Thyroid gland (tissue), 4 donors: ENCODE measurements at regions not wholly inside any gene's neighbourhood (a gene's known extent, or its start where the extent isn't known, plus 50 kb on each side); places are given as distances from the start of the nearest gene placed in this dataset.

Experiments used
- DNase-seq, 2 donors: peaks; one replicate each; pipeline ENCODE4 v3.0.0-alpha.2; 2019
- H3K27ac ChIP-seq, 3 donors: fragments of 200-600 bp; sonication (generic); 1 replicate in 2 of 3; 2 replicates in 1 of 3; pipeline ENCODE4 v1.5.1; 2016 to 2019; ENCODE audit warnings: mild to moderate bottlenecking in 1 of 3, moderate library complexity in 1 of 3
- H3K27me3 ChIP-seq: fragments of 200-600 bp; sonication (generic); one replicate; pipeline ENCODE4 v1.5.1; 2019
- H3K36me3 ChIP-seq, 2 donors: fragments of 200-600 bp; sonication (generic); one replicate each; pipeline ENCODE4 v1.5.1; 2016 to 2019
- H3K4me1 ChIP-seq, 2 donors: fragments of 200-600 bp; sonication (generic); one replicate each; pipeline ENCODE4 v1.5.1; 2017 to 2019
- H3K4me3 ChIP-seq, 3 donors: fragments of 200-600 bp; sonication (generic); replicated peaks in 1 of 3; 1 replicate in 2 of 3; 2 replicates in 1 of 3; pipeline ENCODE4 v1.5.1; 2016; ENCODE audit warnings: mild to moderate bottlenecking in 1 of 3
- H3K9me3 ChIP-seq: fragments of 200-600 bp; sonication (generic); one replicate; pipeline ENCODE4 v1.5.1; 2017
- POLR2A ChIP-seq, 2 donors: fragments of 450-650 bp; IDR thresholded peaks; one replicate each; pipeline ENCODE4 v1.6.1; 2017; ENCODE audit warnings: antibody characterized with exemption in 2 of 2, mild to moderate bottlenecking in 2 of 2, moderate library complexity in 1 of 2
- WGBS, 2 donors: methylation state at CpG; one replicate each; pipeline ENCODE4 v1.1.5; 2017; 5-methylcytosine and 5-hydroxymethylcytosine counted together
- intact Hi-C: fragments of 100-400 bp; cut with DNase I; formaldehyde crosslinking; loops from one replicate; pipeline ENCODE4 v1.15.1; 2023
- TF ChIP-seq, protein P1 (sequence below), 6 experiments: fragments of 200-600 bp in 3 of 6; fragments of 450-650 bp in 3 of 6; sonication (generic) in 3 of 6; IDR thresholded peaks; one replicate each; pipeline ENCODE4 v1.5.1; 2016 to 2019; ENCODE audit warnings: antibody characterized with exemption in 6 of 6, mild to moderate bottlenecking in 2 of 6, inconsistent platforms in 1 of 6, moderate library complexity in 1 of 6

DNA sequence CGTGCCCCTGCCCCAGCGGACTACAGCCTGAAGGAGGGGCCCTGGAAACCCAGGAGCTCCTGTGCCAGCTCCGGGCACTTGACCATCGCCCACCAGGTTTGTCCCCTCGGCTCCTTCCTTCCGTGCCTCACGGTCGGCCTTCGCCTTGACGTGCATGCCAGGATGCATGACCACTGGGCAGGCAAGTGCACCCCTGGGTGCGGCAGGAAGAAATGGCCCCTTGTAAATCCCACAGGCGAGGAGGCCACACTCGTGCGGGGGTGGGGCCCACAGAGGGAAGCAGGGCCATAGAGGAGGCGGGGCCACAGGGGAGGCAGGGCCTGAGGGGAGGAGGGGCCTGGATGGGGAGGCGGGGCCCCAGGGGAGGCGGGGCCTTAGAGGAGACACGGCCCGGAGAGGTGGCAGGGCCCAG, 81.7 kb downstream of the YTHDF1 start:
- Histone ChIP-seq H3K4me3 (no peak overlapping the region), H3K27me3 (no peaks in the 10 kb centered on the region), H3K27ac (no peak overlapping the region), H3K36me3 (no peaks in the 10 kb centered on the region), H3K4me1 (no peaks in the 10 kb centered on the region), H3K9me3 (no peaks in the 10 kb centered on the region)
- no peak for DNase-seq
- intact Hi-C loops, result no loop called here
- no peak for TF ChIP-seq POLR2A (IDR thresholded peaks at IDR 0.05)
- TF ChIP-seq, protein P1, sequence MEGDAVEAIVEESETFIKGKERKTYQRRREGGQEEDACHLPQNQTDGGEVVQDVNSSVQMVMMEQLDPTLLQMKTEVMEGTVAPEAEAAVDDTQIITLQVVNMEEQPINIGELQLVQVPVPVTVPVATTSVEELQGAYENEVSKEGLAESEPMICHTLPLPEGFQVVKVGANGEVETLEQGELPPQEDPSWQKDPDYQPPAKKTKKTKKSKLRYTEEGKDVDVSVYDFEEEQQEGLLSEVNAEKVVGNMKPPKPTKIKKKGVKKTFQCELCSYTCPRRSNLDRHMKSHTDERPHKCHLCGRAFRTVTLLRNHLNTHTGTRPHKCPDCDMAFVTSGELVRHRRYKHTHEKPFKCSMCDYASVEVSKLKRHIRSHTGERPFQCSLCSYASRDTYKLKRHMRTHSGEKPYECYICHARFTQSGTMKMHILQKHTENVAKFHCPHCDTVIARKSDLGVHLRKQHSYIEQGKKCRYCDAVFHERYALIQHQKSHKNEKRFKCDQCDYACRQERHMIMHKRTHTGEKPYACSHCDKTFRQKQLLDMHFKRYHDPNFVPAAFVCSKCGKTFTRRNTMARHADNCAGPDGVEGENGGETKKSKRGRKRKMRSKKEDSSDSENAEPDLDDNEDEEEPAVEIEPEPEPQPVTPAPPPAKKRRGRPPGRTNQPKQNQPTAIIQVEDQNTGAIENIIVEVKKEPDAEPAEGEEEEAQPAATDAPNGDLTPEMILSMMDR (IDR thresholded peaks at IDR 0.05), result no peak
- 82 to 86% methylated on average over 16 of the region's 19 CpGs for WGBS, 2 donors

DNA sequence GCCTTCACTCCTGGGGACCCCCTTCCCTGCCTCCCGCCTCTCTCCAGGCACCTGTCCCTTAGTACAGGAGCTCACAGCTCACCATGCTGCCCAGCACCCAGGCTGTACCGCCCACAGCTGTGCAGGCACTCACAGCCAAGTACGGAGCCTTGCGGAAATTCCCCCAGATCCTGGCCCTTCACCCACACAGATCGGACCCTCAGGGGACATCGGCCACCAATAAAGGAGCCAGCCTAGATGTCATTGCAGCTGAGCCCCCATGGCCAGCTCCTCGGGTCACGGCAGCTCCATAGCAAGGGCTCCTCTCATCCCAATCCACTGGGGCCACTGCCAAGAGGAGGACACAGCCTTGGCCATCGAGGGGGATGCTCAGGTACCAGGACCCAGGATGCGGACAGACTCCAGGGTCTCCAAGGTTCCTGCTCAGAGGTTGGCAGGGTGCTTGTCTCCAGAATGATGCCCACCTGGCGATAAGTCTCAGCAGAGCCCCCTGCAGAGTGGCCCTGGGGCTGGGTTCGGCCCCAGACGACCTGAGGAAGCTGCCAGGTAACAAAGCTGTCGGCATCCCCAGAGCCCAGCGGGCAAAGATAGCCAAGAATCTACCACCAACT, 82.3 kb downstream of the YTHDF1 start:
- no peak for DNase-seq
- TF ChIP-seq, protein P1 (IDR thresholded peaks at IDR 0.05), result no peak
- TF ChIP-seq POLR2A (IDR thresholded peaks at IDR 0.05), result no peak
- Histone ChIP-seq H3K36me3 (no peaks in the 10 kb centered on the region), H3K27me3 (no peaks in the 10 kb centered on the region), H3K9me3 (no peaks in the 10 kb centered on the region), H3K4me1 (no peaks in the 10 kb centered on the region), H3K4me3 (no peak overlapping the region), H3K27ac (no peak overlapping the region)
- intact Hi-C loops, result no loop called here
- 92% methylated on average over 11 to 14 of the region's 15 CpGs for WGBS, 2 donors

DNA sequence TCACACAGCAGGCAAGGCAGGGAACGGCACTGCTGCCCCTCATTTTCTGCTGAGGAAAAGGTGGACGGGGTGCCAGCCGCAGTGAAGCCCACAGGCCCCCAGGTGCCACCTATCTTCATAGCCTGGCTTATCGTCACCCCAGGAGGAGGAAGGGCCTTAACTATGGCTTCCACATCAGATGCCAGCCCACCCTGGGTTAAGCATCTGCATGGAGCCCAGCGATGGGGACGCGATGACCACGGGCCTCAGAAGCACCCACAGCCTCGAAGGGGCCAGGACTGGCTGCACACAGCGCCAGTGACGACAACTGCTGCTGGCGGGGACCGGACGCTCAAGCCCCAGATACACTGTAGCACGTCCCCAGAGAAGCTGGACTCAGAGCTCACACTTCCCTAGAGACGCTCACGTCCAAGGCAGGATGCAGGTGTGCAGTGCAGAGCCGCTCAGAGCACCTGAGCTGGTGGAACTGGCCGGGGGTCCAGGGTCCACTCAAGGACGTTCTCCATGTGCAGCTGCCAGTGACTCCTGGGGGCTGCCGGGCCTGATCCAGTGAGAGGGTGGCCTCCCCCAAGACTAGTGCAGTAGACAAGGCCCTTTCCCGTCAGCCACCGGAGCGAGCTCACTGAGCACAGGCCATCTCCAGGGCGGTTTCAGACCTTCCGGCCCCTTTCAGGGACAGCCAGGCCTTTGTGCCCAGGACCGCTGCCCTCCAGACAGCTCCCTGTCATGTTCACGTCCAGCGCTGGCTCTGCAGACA, 83.0 kb downstream of the YTHDF1 start:
- no peaks in the 10 kb centered on the region for H3K27me3 ChIP-seq
- intact Hi-C loops, result no loop called here
- H3K36me3 ChIP-seq, result no peaks in the 10 kb centered on the region

GRCh38 chr20:63132131-63132714, 83.7 kb downstream of the YTHDF1 start:
- 85 to 88% methylated on average over 17 of the region's 17 CpGs for WGBS, 2 donors
- no peaks in the 10 kb centered on the region for H3K27me3 ChIP-seq
- DNase-seq, result no peak

More for the DNA sequence above, 83.0 kb downstream of the YTHDF1 start:
- Histone ChIP-seq H3K27ac (no peak overlapping the region), H3K4me3 (no peak overlapping the region), H3K4me1 (no peaks in the 10 kb centered on the region), H3K9me3 (no peaks in the 10 kb centered on the region)
- WGBS, 2 donors, result 80 to 93% methylated on average over 8 to 20 of the region's 29 CpGs
- DNase-seq, result no peak
- no peak for TF ChIP-seq POLR2A (IDR thresholded peaks at IDR 0.05)
- TF ChIP-seq, protein P1 (IDR thresholded peaks at IDR 0.05), result no peak

More at GRCh38 chr20:63132131-63132714, 83.7 kb downstream of the YTHDF1 start:
- no peak overlapping the region for H3K4me3 ChIP-seq
- no peaks in the 10 kb centered on the region for H3K36me3 ChIP-seq
- H3K27ac ChIP-seq, result no peak overlapping the region
- H3K4me1 ChIP-seq, result no peaks in the 10 kb centered on the region
- TF ChIP-seq, protein P1 (IDR thresholded peaks at IDR 0.05), result no peak
- no peak for TF ChIP-seq POLR2A (IDR thresholded peaks at IDR 0.05)
- H3K9me3 ChIP-seq, result no peaks in the 10 kb centered on the region
- intact Hi-C loops, result no loop called here
